HepG2 (cell line): ENCODE measurements at regions not wholly inside any gene's neighbourhood (a gene's known extent, or its start where the extent isn't known, plus 50 kb on each side); places are given as distances from the start of the nearest gene placed in this dataset.

Source experiments
- ETV5 ChIP-seq: IDR thresholded peaks from 2 replicates; pipeline ENCODE4 v1.6.1; 2018; ENCODE audit warnings: missing biosample characterization, missing genetic modification reagents, inconsistent platforms, borderline replicate concordance
- GATA4 ChIP-seq: sonication (generic); IDR thresholded peaks from 2 replicates; pipeline ENCODE4 v1.6.1; 2016; ENCODE audit warnings: antibody characterized with exemption, low read depth, borderline replicate concordance
- MED1 ChIP-seq: sonication (generic); formaldehyde crosslinking; IDR thresholded peaks from 2 replicates; pipeline ENCODE4 v1.4.0; 2020; ENCODE audit warnings: missing genetic modification reagents
- MEF2D ChIP-seq: sonication (generic); formaldehyde crosslinking; IDR thresholded peaks from 2 replicates; pipeline ENCODE4 v1.5.1; 2020; ENCODE audit warnings: mild to moderate bottlenecking, missing genetic modification reagents
- RFXAP ChIP-seq: sonication (generic); formaldehyde crosslinking; IDR thresholded peaks from 2 replicates; pipeline ENCODE4 v1.4.0; 2020; ENCODE audit warnings: missing genetic modification reagents, borderline replicate concordance
- TMF1 ChIP-seq: sonication (generic); formaldehyde crosslinking; IDR thresholded peaks from 2 replicates; pipeline ENCODE4 v1.8.1; 2022; ENCODE audit warnings: low read depth, missing genetic modification reagents
- ZBTB20 ChIP-seq: sonication (generic); formaldehyde crosslinking; IDR thresholded peaks from 2 replicates; pipeline ENCODE4 v1.8.1; 2023; ENCODE audit warnings: missing genetic modification reagents, low read depth, mild to moderate bottlenecking, borderline replicate concordance
- ZMYM2 ChIP-seq: sonication (generic); formaldehyde crosslinking; IDR thresholded peaks from 2 replicates; pipeline ENCODE4 v1.8.0; 2022; ENCODE audit warnings: mild to moderate bottlenecking, missing genetic modification reagents
- ZNF121 ChIP-seq: sonication (generic); formaldehyde crosslinking; IDR thresholded peaks from 2 replicates; pipeline ENCODE4 v1.5.0; 2020; ENCODE audit warnings: mild to moderate bottlenecking, missing genetic modification reagents
- ZNF3 ChIP-seq: IDR thresholded peaks from 2 replicates; pipeline ENCODE4 v1.7.0; 2017; ENCODE audit warnings: inconsistent platforms
- ZNF530 ChIP-seq: sonication (generic); formaldehyde crosslinking; IDR thresholded peaks from 2 replicates; pipeline ENCODE4 v1.5.0; 2020; ENCODE audit warnings: low read depth, mild to moderate bottlenecking, missing genetic modification reagents
- ZNF883 ChIP-seq: sonication (generic); formaldehyde crosslinking; IDR thresholded peaks from 2 replicates; pipeline ENCODE4 v1.5.1; 2020; ENCODE audit warnings: mild to moderate bottlenecking, missing genetic modification reagents; ENCODE audit errors: not compliant biosample characterization
- TF ChIP-seq, protein P1 (sequence below): sonication (generic); formaldehyde crosslinking; IDR thresholded peaks from 2 replicates; pipeline ENCODE4 v1.5.0; 2020; ENCODE audit warnings: missing genetic modification reagents
- TF ChIP-seq, protein P2 (sequence below): sonication (generic); formaldehyde crosslinking; IDR thresholded peaks from 2 replicates; pipeline ENCODE4 v1.4.0; 2020; ENCODE audit warnings: mild to moderate bottlenecking, missing genetic modification reagents
- TF ChIP-seq, protein P3 (sequence below): sonication (generic); formaldehyde crosslinking; IDR thresholded peaks from 2 replicates; pipeline ENCODE4 v1.5.0; 2020; ENCODE audit warnings: mild to moderate bottlenecking, missing genetic modification reagents, borderline replicate concordance
- TF ChIP-seq, protein P4 (sequence below): sonication (generic); formaldehyde crosslinking; IDR thresholded peaks from 2 replicates; pipeline ENCODE4 v1.5.0; 2020; ENCODE audit warnings: missing genetic modification reagents, mild to moderate bottlenecking, borderline replicate concordance
- TF ChIP-seq, protein P5 (sequence below): sonication (generic); formaldehyde crosslinking; IDR thresholded peaks from 2 replicates; pipeline ENCODE4 v1.4.0; 2020; ENCODE audit warnings: missing genetic modification reagents

DNA sequence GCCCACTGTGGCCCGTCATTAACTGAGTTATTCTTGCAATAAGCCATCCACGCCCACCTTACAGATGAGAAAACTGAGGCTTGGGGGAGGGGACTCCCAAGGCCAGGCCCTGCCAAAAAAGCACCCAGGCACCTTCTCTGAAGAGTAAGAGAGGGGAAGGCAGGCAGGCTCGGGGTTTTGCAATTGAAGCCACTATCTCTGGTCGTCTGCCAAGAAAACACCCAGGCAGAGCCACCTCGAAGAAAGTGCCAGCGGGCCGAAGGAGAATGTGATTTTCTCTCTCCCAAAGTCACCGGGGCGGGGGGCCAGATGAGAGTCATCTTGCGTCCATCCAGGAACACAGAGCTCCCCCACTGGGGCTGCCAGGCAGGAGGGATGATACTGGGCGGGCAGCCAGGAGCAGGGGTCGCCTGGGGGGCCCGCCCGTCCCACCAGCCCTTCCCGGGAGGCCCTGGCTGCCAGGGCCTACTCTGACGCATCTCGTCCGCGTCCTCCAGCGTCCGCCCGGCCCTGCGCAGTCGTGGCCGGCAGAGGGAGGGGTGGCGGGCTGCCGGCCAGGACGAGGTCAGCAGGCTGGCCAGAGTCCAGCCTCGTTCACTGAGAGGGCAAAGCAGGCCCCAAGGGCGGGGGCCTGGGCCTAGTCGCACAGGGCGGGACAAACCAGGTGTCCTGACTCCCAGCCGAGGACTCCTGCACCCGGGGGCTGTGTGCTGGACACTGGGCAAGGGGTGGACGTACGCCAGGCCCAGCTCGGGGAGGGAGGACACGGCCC is 74.3 kb downstream of the RFLNA start (continued):
- TF ChIP-seq, protein P1, sequence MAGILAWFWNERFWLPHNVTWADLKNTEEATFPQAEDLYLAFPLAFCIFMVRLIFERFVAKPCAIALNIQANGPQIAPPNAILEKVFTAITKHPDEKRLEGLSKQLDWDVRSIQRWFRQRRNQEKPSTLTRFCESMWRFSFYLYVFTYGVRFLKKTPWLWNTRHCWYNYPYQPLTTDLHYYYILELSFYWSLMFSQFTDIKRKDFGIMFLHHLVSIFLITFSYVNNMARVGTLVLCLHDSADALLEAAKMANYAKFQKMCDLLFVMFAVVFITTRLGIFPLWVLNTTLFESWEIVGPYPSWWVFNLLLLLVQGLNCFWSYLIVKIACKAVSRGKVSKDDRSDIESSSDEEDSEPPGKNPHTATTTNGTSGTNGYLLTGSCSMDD (CRISPR knock-in tag) = no peak
- TF ChIP-seq MEF2D = peak; percentile 83
- TF ChIP-seq, protein P2, sequence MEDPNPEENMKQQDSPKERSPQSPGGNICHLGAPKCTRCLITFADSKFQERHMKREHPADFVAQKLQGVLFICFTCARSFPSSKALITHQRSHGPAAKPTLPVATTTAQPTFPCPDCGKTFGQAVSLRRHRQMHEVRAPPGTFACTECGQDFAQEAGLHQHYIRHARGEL (CRISPR knock-in tag) = no peak
- TF ChIP-seq, protein P3, sequence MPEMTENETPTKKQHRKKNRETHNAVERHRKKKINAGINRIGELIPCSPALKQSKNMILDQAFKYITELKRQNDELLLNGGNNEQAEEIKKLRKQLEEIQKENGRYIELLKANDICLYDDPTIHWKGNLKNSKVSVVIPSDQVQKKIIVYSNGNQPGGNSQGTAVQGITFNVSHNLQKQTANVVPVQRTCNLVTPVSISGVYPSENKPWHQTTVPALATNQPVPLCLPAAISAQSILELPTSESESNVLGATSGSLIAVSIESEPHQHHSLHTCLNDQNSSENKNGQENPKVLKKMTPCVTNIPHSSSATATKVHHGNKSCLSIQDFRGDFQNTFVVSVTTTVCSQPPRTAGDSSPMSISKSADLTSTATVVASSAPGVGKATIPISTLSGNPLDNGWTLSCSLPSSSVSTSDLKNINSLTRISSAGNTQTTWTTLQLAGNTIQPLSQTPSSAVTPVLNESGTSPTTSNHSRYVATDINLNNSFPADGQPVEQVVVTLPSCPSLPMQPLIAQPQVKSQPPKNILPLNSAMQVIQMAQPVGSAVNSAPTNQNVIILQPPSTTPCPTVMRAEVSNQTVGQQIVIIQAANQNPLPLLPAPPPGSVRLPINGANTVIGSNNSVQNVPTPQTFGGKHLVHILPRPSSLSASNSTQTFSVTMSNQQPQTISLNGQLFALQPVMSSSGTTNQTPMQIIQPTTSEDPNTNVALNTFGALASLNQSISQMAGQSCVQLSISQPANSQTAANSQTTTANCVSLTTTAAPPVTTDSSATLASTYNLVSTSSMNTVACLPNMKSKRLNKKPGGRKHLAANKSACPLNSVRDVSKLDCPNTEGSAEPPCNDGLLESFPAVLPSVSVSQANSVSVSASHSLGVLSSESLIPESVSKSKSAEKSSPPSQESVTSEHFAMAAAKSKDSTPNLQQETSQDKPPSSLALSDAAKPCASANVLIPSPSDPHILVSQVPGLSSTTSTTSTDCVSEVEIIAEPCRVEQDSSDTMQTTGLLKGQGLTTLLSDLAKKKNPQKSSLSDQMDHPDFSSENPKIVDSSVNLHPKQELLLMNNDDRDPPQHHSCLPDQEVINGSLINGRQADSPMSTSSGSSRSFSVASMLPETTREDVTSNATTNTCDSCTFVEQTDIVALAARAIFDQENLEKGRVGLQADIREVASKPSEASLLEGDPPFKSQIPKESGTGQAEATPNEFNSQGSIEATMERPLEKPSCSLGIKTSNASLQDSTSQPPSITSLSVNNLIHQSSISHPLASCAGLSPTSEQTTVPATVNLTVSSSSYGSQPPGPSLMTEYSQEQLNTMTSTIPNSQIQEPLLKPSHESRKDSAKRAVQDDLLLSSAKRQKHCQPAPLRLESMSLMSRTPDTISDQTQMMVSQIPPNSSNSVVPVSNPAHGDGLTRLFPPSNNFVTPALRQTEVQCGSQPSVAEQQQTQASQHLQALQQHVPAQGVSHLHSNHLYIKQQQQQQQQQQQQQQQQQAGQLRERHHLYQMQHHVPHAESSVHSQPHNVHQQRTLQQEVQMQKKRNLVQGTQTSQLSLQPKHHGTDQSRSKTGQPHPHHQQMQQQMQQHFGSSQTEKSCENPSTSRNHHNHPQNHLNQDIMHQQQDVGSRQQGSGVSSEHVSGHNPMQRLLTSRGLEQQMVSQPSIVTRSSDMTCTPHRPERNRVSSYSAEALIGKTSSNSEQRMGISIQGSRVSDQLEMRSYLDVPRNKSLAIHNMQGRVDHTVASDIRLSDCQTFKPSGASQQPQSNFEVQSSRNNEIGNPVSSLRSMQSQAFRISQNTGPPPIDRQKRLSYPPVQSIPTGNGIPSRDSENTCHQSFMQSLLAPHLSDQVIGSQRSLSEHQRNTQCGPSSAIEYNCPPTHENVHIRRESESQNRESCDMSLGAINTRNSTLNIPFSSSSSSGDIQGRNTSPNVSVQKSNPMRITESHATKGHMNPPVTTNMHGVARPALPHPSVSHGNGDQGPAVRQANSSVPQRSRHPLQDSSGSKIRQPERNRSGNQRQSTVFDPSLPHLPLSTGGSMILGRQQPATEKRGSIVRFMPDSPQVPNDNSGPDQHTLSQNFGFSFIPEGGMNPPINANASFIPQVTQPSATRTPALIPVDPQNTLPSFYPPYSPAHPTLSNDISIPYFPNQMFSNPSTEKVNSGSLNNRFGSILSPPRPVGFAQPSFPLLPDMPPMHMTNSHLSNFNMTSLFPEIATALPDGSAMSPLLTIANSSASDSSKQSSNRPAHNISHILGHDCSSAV (CRISPR knock-in tag) = no peak
- no peak for TF ChIP-seq ZNF530
- no peak for TF ChIP-seq TMF1 (CRISPR knock-in tag)
- peak; percentile 80 for TF ChIP-seq MED1 (CRISPR knock-in tag)
- TF ChIP-seq ZNF3 (CRISPR knock-in tag) = no peak
- peak; percentile 40; the same call in 1 of the 2 replicates for TF ChIP-seq ETV5 (CRISPR knock-in tag)
- TF ChIP-seq GATA4 = no peak
- TF ChIP-seq ZBTB20 (CRISPR knock-in tag) = peak; percentile 84; the same call in 1 of the 2 replicates
- 0 out of 2 replicates have a peak, but pooled peaks have one; percentile 19 for TF ChIP-seq RFXAP
- peak; percentile 61 for TF ChIP-seq ZNF883
- peak; percentile 64; the same call in 1 of the 2 replicates for TF ChIP-seq ZMYM2 (CRISPR knock-in tag)
- peak; percentile 27; the same call in 1 of the 2 replicates for TF ChIP-seq ZNF121 (CRISPR knock-in tag)
- TF ChIP-seq, protein P4, sequence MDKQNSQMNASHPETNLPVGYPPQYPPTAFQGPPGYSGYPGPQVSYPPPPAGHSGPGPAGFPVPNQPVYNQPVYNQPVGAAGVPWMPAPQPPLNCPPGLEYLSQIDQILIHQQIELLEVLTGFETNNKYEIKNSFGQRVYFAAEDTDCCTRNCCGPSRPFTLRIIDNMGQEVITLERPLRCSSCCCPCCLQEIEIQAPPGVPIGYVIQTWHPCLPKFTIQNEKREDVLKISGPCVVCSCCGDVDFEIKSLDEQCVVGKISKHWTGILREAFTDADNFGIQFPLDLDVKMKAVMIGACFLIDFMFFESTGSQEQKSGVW (CRISPR knock-in tag) = no peak
- TF ChIP-seq, protein P5, sequence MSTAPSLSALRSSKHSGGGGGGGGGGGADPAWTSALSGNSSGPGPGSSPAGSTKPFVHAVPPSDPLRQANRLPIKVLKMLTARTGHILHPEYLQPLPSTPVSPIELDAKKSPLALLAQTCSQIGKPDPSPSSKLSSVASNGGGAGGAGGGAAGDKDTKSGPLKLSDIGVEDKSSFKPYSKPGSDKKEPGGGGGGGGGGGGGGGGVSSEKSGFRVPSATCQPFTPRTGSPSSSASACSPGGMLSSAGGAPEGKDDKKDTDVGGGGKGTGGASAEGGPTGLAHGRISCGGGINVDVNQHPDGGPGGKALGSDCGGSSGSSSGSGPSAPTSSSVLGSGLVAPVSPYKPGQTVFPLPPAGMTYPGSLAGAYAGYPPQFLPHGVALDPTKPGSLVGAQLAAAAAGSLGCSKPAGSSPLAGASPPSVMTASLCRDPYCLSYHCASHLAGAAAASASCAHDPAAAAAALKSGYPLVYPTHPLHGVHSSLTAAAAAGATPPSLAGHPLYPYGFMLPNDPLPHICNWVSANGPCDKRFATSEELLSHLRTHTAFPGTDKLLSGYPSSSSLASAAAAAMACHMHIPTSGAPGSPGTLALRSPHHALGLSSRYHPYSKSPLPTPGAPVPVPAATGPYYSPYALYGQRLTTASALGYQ = peak; percentile 84
